ENCODE measurements at regions not wholly inside any gene's neighbourhood (a gene's known extent, or its start where the extent isn't known, plus 50 kb on each side); places are given as distances from the start of the nearest gene placed in this dataset.
"Not testable (repeated sequence)": the region's sequence is repeated elsewhere in the genome, so short reads cannot be mapped to it uniquely, and the experiment has no call there.

DNA sequence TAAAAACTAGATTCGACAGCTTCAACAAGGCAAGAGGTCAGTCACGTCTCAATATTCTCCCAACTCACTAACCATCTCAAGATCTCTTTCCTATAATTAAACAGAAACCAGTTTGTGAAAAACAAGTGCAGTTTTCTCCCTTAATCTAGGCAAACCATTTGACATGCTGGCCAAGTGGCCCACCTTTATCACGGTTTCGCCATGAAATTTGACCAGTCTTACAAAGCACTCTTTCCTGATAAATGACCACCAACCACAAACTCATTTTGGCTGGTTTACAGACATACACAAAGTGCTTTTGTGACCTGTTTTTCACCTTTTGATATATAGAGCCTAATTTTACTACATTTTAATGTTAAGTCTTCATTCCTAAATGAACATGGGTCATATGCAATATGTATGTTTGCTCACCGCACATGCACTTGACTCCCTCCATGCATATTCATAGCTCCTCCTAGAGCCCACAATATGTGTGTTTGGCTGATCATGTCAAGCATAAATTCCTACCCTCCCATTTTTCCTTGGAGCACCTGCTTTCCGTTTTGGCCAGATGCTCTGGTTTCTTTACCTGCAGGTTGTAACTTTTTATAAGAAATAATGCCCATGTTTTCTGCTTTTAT lies 385.1 kb downstream of the RAD51AP2 start:
- ChIA-PET POLR2A (no interaction called here), CTCF (no interaction called here)
- TF ChIP-seq ZNF776 (tag by site-specific recombination; IDR thresholded peaks at IDR 0.05; ENCODE audit: borderline replicate concordance) = no peak
- TF ChIP-seq ZNF670 (tag by site-specific recombination; IDR thresholded peaks at IDR 0.05; ENCODE audit: low read depth) = no peak
- H3K4me1 ChIP-seq (ENCODE audit: control insufficient read depth, insufficient read depth, low read length) = no peaks in the 10 kb centered on the region
- H3K9me3 ChIP-seq (ENCODE audit: control insufficient read depth, insufficient read depth, low read depth, low read length) = no peaks in the 10 kb centered on the region
- H3K4me3 ChIP-seq (ENCODE audit: low read depth, low read length) = no peak overlapping the region
- H3K36me3 ChIP-seq (ENCODE audit: control insufficient read depth in 2 of 2, insufficient read depth in 1 of 2, low read length in 2 of 2) = no peaks in the 10 kb centered on the region
- no peak overlapping the region for H3K27ac ChIP-seq (ENCODE audit: extremely low read depth, low read depth, low read length)

DNA sequence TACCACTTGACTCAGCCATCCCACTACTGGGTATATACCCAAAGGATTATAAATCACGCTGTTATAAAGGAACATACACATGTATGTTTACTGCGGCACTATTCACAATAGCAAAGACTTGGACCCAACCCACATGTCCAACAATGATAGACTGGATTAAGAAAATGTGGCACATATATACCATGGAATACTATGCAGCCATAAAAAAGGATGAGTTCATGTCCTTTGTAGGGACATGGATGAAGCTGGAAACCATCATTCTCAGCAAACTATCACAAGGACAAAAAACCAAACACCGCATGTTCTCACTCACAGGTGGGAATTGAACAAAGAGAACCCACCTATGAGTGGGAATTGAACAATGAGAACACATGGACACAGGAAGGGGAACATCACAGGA lies 387.6 kb downstream of the RAD51AP2 start:
- H3K4me3 ChIP-seq (ENCODE audit: low read depth, low read length); H3K27ac ChIP-seq (ENCODE audit: extremely low read depth, low read depth, low read length); H3K36me3 ChIP-seq (ENCODE audit: control insufficient read depth in 2 of 2, insufficient read depth in 1 of 2, low read length in 2 of 2); H3K4me1 ChIP-seq (ENCODE audit: control insufficient read depth, insufficient read depth, low read length); POLR2A ChIA-PET; CTCF ChIA-PET; H3K9me3 ChIP-seq (ENCODE audit: control insufficient read depth, insufficient read depth, low read depth, low read length): not testable (repeated sequence)
- 0 out of 2 replicates have a peak, but pooled peaks have one; percentile 8 for TF ChIP-seq ZNF146 (tag by site-specific recombination; IDR thresholded peaks at IDR 0.05)

GRCh38 chr2:17125989-17126620 lies 392.1 kb downstream of the RAD51AP2 start:
- CTCF ChIA-PET = no interaction called here
- Histone ChIP-seq H3K4me3 (ENCODE audit: low read depth, low read length) (no peak overlapping the region), H3K4me1 (ENCODE audit: control insufficient read depth, insufficient read depth, low read length) (no peaks in the 10 kb centered on the region), H3K36me3 (ENCODE audit: control insufficient read depth in 2 of 2, insufficient read depth in 1 of 2, low read length in 2 of 2) (no peaks in the 10 kb centered on the region), H3K9me3 (ENCODE audit: control insufficient read depth, insufficient read depth, low read depth, low read length) (no peaks in the 10 kb centered on the region), H3K27ac (ENCODE audit: extremely low read depth, low read depth, low read length) (no peak overlapping the region)
- TF ChIP-seq AEBP2 (tag by site-specific recombination; IDR thresholded peaks at IDR 0.05; ENCODE audit: borderline replicate concordance) (no peak), YY2 (tag by site-specific recombination; IDR thresholded peaks at IDR 0.05) (no peak), SETDB1 (IDR thresholded peaks at IDR 0.05; ENCODE audit: insufficient read length, low read length) (no peak), ZBTB48 (tag by site-specific recombination; IDR thresholded peaks at IDR 0.05) (no peak), ZNF221 (tag by site-specific recombination; IDR thresholded peaks at IDR 0.05; ENCODE audit: borderline replicate concordance) (no peak), REPIN1 (tag by site-specific recombination; IDR thresholded peaks at IDR 0.05; ENCODE audit: low read depth) (no peak), KLF7 (tag by site-specific recombination; IDR thresholded peaks at IDR 0.05; ENCODE audit: borderline replicate concordance) (no peak), MYNN (tag by site-specific recombination; IDR thresholded peaks at IDR 0.05; ENCODE audit: borderline replicate concordance) (no peak), ZBTB21 (tag by site-specific recombination; IDR thresholded peaks at IDR 0.05) (no peak), ZNF274 (IDR thresholded peaks at IDR 0.05; ENCODE audit: low read length) (no peak), ZNF274 (tag by site-specific recombination; IDR thresholded peaks at IDR 0.05; ENCODE audit: borderline replicate concordance) (no peak), KLF17 (tag by site-specific recombination; IDR thresholded peaks at IDR 0.05) (no peak), ZNF623 (tag by site-specific recombination; IDR thresholded peaks at IDR 0.05) (no peak), EGR2 (tag by site-specific recombination; IDR thresholded peaks at IDR 0.05; ENCODE audit: low read depth) (no peak), ZNF692 (tag by site-specific recombination; IDR thresholded peaks at IDR 0.05) (no peak), ZNF391 (tag by site-specific recombination; IDR thresholded peaks at IDR 0.05; ENCODE audit: borderline replicate concordance, low read depth) (no peak), ZNF548 (tag by site-specific recombination; IDR thresholded peaks at IDR 0.05) (no peak), GLIS2 (tag by site-specific recombination; IDR thresholded peaks at IDR 0.05) (no peak), ZNF157 (tag by site-specific recombination; IDR thresholded peaks at IDR 0.05) (no peak), ZNF416 (tag by site-specific recombination; IDR thresholded peaks at IDR 0.05) (no peak)
- POLR2A ChIA-PET = no interaction called here
